GM18867 (cell line): ENCODE measurements at regions not wholly inside any gene's neighbourhood (a gene's known extent, or its start where the extent isn't known, plus 50 kb on each side); places are given as distances from the start of the nearest gene placed in this dataset.

Source experiments
- ATAC-seq: cut with Tn5 transposase; IDR thresholded peaks from one replicate; pipeline ENCODE4 v1.9.1; 2021; ENCODE audit warnings: mild to moderate bottlenecking, moderate library complexity; ENCODE audit not compliant: unreplicated experiment

GRCh38 chr6:168384045-168385036, 56.6 kb upstream of the SMOC2 start:
- no peak for ATAC-seq

- no peak for ATAC-seq
Measured at GRCh38 chr6:168385037-168385759, 55.8 kb upstream of the SMOC2 start.

- ATAC-seq: no peak
Measured at GRCh38 chr6:168385858-168386735, 54.9 kb upstream of the SMOC2 start.

- no peak for ATAC-seq
Measured at GRCh38 chr6:168386973-168387372, 54.0 kb upstream of the SMOC2 start.

- no peak for ATAC-seq
Measured at GRCh38 chr6:168387426-168387825, 53.6 kb upstream of the SMOC2 start.

- no peak for ATAC-seq
Measured at GRCh38 chr6:168387911-168388310, 53.1 kb upstream of the SMOC2 start.

- no peak for ATAC-seq
Measured at GRCh38 chr6:168388641-168389633, 52.0 kb upstream of the SMOC2 start.

GRCh38 chr6:168390749-168391420, 50.1 kb upstream of the SMOC2 start:
- no peak for ATAC-seq
